Gastrocnemius medialis (tissue), 4 donors: ENCODE measurements at regions not wholly inside any gene's neighbourhood (a gene's known extent, or its start where the extent isn't known, plus 50 kb on each side); places are given as distances from the start of the nearest gene placed in this dataset.

Experiments used
- ATAC-seq, 2 donors: fragments of 150-250 bp; one replicate each; pipeline ENCODE4 v1.9.1; 2016
- DNase-seq, 2 donors: peaks; one replicate each; pipeline ENCODE4 v3.0.0-alpha.2; 2019
- H3K27ac ChIP-seq, 4 donors: fragments of 200-600 bp; sonication (generic); 1 replicate in 1 of 4; 2 replicates in 3 of 4; pipeline ENCODE4 v1.5.1; 2016 to 2018; ENCODE audit warnings: mild to moderate bottlenecking in 2 of 4, moderate library complexity in 1 of 4
- H3K27me3 ChIP-seq, 3 donors: fragments of 200-600 bp; sonication (generic) in 2 of 3; 1 replicate in 1 of 3; 2 replicates in 2 of 3; pipeline versions ENCODE4 v1.5.1 to v1.6.0; 2016 to 2019; ENCODE audit warnings: mild to moderate bottlenecking in 1 of 3, moderate library complexity in 1 of 3
- H3K36me3 ChIP-seq, 2 donors: fragments of 200-600 bp; sonication (generic) in 1 of 2; one replicate each; pipeline ENCODE4 v1.5.1; 2017 to 2018
- H3K4me1 ChIP-seq, 2 donors: fragments of 200-600 bp; sonication (generic) in 1 of 2; one replicate each; pipeline ENCODE4 v1.5.1; 2016 to 2017; ENCODE audit warnings: mild to moderate bottlenecking in 2 of 2
- H3K4me3 ChIP-seq, 4 donors: fragments of 200-600 bp; sonication (generic) in 3 of 4; 1 replicate in 1 of 4; 2 replicates in 3 of 4; pipeline ENCODE4 v1.5.1; 2016 to 2019; ENCODE audit warnings: mild to moderate bottlenecking in 2 of 4
- H3K9me3 ChIP-seq, 3 donors: fragments of 200-600 bp; sonication (generic) in 2 of 3; 1 replicate in 1 of 3; 2 replicates in 2 of 3; pipeline ENCODE4 v1.5.1; 2016 to 2019
- CTCF ChIP-seq, 5 experiments: fragments of 450-650 bp in 3 of 5; fragments of 200-600 bp in 2 of 5; sonication (generic) in 2 of 5; IDR thresholded peaks in 4 of 5; conservative IDR thresholded peaks in 1 of 5; 1 replicate in 4 of 5; 2 replicates in 1 of 5; pipeline ENCODE4 v1.5.1; 2016 to 2019; ENCODE audit warnings: antibody characterized with exemption in 5 of 5, mild to moderate bottlenecking in 3 of 5, moderate library complexity in 3 of 5
- POLR2A ChIP-seq, 2 donors: fragments of 450-650 bp; IDR thresholded peaks; one replicate each; pipeline ENCODE4 v1.6.1; 2017; ENCODE audit warnings: antibody characterized with exemption in 2 of 2, mild to moderate bottlenecking in 2 of 2, moderate library complexity in 2 of 2
- in situ Hi-C, 4 donors: fragments of 200-750 bp; cut with MboI; loops; one replicate each; pipeline versions ENCODE4 v1.15.0 to v1.8.0; 2017; ENCODE audit warnings: low sequenced_read_pairs in 4 of 4
- intact Hi-C: fragments of 100-400 bp; cut with DNase I; formaldehyde crosslinking; loops from one replicate; pipeline ENCODE4 v1.15.1; 2023; ENCODE audit warnings: low total_unique reads

- Histone ChIP-seq H3K4me3 (no peak overlapping the region), H3K4me1 (no peaks in the 10 kb centered on the region), H3K27ac (no peak overlapping the region), H3K27me3 (no peaks in the 10 kb centered on the region), H3K9me3 (no peaks in the 10 kb centered on the region), H3K36me3 (no peaks in the 10 kb centered on the region)
- in situ Hi-C loops (no loop called here), intact Hi-C loops (no loop called here)
- ATAC-seq = no peak
- no peak for TF ChIP-seq CTCF (IDR thresholded peaks at IDR 0.05 in 4 of 5, conservative IDR thresholded peaks at IDR 0.05 in 1 of 5)
- TF ChIP-seq POLR2A (IDR thresholded peaks at IDR 0.05) = no peak
- no peak for DNase-seq
Observed at GRCh38 chr10:9075420-9075819, 1020.9 kb downstream of the GATA3 start.

GRCh38 chr10:9076066-9076465, 1021.6 kb downstream of the GATA3 start:
- H3K4me1 ChIP-seq = no peaks in the 10 kb centered on the region
- H3K9me3 ChIP-seq = no peaks in the 10 kb centered on the region
- no peaks in the 10 kb centered on the region for H3K36me3 ChIP-seq
- H3K27me3 ChIP-seq = no peaks in the 10 kb centered on the region
- intact Hi-C loops = no loop called here
- in situ Hi-C loops = no loop called here
- H3K27ac ChIP-seq = no peak overlapping the region
- ATAC-seq = no peak
- TF ChIP-seq CTCF (IDR thresholded peaks at IDR 0.05 in 4 of 5, conservative IDR thresholded peaks at IDR 0.05 in 1 of 5) (no peak), POLR2A (IDR thresholded peaks at IDR 0.05) (no peak)
- H3K4me3 ChIP-seq = no peak overlapping the region
- DNase-seq = no peak

DNA sequence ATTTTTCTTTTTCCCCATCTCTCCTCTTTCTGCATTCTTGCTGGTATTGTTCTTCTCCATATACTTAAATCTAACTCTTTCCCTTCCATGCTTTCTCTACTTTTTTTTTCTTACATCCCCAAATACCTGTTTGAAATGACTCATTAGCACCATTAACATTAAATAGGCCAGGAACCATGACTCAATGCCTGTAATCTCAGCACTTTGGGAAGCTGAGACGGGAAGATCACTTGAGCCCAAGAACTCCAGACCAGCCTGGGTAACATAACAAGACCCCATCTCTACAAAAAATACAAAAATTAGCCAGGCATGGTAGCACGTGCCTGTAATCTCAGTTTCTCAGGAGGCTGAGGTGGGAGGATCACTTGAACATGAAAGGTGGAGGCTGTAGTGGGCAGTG, 1026.8 kb downstream of the GATA3 start:
- Histone ChIP-seq H3K4me3 (no peak overlapping the region), H3K27me3 (no peaks in the 10 kb centered on the region), H3K9me3 (no peaks in the 10 kb centered on the region), H3K36me3 (no peaks in the 10 kb centered on the region), H3K27ac (no peak overlapping the region), H3K4me1 (no peaks in the 10 kb centered on the region)
- intact Hi-C loops = no loop called here
- TF ChIP-seq CTCF (IDR thresholded peaks at IDR 0.05 in 4 of 5, conservative IDR thresholded peaks at IDR 0.05 in 1 of 5) (no peak), POLR2A (IDR thresholded peaks at IDR 0.05) (no peak)
- in situ Hi-C loops = no loop called here
- no peak for ATAC-seq
- no peak for DNase-seq

DNA sequence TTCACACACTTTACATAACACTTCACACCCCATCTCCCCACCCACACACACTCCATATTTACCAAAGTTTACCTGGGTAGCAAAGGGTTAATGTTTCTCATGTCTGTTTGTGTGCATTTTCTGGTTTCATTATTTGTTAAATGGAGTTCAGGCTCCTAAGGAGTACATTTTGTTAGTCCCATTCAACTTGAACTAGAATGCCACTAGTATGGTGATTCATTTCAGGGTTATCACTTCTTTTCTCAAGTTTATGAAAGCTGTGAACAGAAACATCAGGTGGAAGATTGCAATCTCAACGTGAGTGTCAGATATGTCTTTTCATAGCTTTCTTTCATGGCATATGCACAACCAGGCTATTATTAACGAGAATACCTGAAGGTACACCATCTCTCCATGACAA, 1027.5 kb downstream of the GATA3 start:
- Histone ChIP-seq H3K27me3 (no peaks in the 10 kb centered on the region), H3K27ac (no peak overlapping the region), H3K36me3 (no peaks in the 10 kb centered on the region), H3K4me3 (no peak overlapping the region), H3K4me1 (no peaks in the 10 kb centered on the region), H3K9me3 (no peaks in the 10 kb centered on the region)
- ATAC-seq = no peak
- DNase-seq = no peak
- intact Hi-C loops (no loop called here), in situ Hi-C loops (no loop called here)
- TF ChIP-seq CTCF (IDR thresholded peaks at IDR 0.05 in 4 of 5, conservative IDR thresholded peaks at IDR 0.05 in 1 of 5) = no peak
- TF ChIP-seq POLR2A (IDR thresholded peaks at IDR 0.05) = no peak

DNA sequence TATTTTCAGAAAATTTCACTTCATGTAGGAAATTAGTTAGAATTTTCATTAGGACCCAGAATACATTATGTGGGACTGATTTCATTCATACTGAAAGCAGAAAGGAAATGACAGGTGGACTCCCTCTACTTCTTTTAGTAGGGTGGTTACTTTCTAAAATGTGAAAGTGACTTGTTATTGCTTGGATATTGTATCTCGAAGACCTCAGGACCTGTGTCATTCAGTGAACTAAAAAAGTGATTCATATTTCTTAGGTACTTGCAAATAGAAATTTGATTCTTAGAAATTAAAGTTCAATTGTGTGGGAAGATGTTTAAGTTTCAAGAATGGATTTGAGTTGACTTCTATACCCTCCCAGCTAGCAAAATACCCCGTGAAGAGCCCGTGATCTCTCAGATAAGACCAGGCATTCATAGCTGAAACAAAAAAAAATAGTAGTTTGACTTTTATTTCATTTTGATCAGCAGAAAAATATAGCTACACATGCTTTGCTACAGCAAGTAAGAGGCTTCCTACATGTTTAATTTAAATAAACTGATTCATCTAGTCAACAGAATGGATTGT, 1037.1 kb downstream of the GATA3 start:
- Histone ChIP-seq H3K36me3 (no peaks in the 10 kb centered on the region), H3K4me3 (no peak overlapping the region), H3K4me1 (no peaks in the 10 kb centered on the region), H3K27ac (no peak overlapping the region), H3K9me3 (no peaks in the 10 kb centered on the region), H3K27me3 (no peaks in the 10 kb centered on the region)
- no peak for ATAC-seq
- TF ChIP-seq CTCF (IDR thresholded peaks at IDR 0.05 in 4 of 5, conservative IDR thresholded peaks at IDR 0.05 in 1 of 5) (no peak), POLR2A (IDR thresholded peaks at IDR 0.05) (no peak)
- no peak for DNase-seq
- intact Hi-C loops = no loop called here
- in situ Hi-C loops = no loop called here
